RWPE2 (cell line): ENCODE measurements at regions not wholly inside any gene's neighbourhood (a gene's known extent, or its start where the extent isn't known, plus 50 kb on each side); places are given as distances from the start of the nearest gene placed in this dataset.
A peak's percentile ranks its signal among the peaks of the same experiment; 100 is the strongest.

ENCODE experiments used
- ATAC-seq: fragments of 200-7000 bp; cut with Tn5 transposase; 3 replicates; pipeline ENCODE4 v1.9.1; 2021; ENCODE audit warnings: low read depth
- DNase-seq: peaks from one replicate; pipeline ENCODE4 v3.0.0-alpha.2; 2020; ENCODE audit warnings: low spot score
- H3K27ac ChIP-seq: fragments of 450-650 bp; 2 replicates; pipeline ENCODE4 v1.5.1; 2017; ENCODE audit warnings: mild to moderate bottlenecking; ENCODE audit not compliant: poor library complexity, severe bottlenecking
- H3K27me3 ChIP-seq: fragments of 250-450 bp; sonication (Bioruptor Pico); 2 replicates; pipeline ENCODE4 v1.5.1; 2021; ENCODE audit warnings: mild to moderate bottlenecking, moderate library complexity; ENCODE audit not compliant: insufficient read depth, poor library complexity, severe bottlenecking
- H3K36me3 ChIP-seq: fragments of 250-450 bp; sonication (Bioruptor Pico); 2 replicates; pipeline ENCODE4 v1.5.1; 2020; ENCODE audit warnings: low read depth, mild to moderate bottlenecking, moderate library complexity
- H3K4me1 ChIP-seq: fragments of 250-450 bp; sonication (Bioruptor Pico); 2 replicates; pipeline ENCODE4 v1.5.1; 2021; ENCODE audit warnings: mild to moderate bottlenecking, moderate library complexity; ENCODE audit not compliant: insufficient read depth, poor library complexity, severe bottlenecking
- H3K4me3 ChIP-seq: fragments of 250-450 bp; sonication (Bioruptor Pico); 2 replicates; pipeline ENCODE4 v1.5.1; 2021; ENCODE audit warnings: mild to moderate bottlenecking, moderate library complexity; ENCODE audit not compliant: severe bottlenecking
- H3K9me3 ChIP-seq: fragments of 250-450 bp; sonication (Bioruptor Pico); 2 replicates; pipeline ENCODE4 v1.5.1; 2021; ENCODE audit warnings: mild to moderate bottlenecking, moderate library complexity; ENCODE audit not compliant: severe bottlenecking
- TF ChIP-seq, protein P1 (sequence below): fragments of 450-650 bp; IDR thresholded peaks from one replicate; pipeline ENCODE4 v1.5.1; 2017; ENCODE audit warnings: mild to moderate bottlenecking, moderate library complexity; ENCODE audit not compliant: poor library complexity, severe bottlenecking

DNA sequence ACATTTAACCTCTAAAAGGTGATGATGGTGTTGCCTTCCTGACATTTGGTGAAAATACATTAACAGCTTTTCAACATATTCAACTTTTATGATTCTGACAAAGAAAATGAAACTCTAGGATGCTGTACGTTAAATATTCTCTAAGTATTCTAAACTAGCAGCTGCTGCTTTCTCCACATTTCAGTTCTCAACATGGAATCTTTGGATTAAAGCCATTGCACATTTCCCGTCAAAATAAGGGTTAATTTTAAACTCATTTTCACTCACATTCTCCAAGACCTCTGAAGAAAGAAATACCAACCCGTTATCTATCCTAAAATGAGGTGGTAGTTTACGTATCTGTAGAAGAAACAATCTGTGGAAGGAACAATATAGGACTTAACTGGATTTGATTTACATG lies 655.7 kb upstream of the ARPP21 start:
- ATAC-seq (no peak), DNase-seq (no peak)
- Histone ChIP-seq H3K4me3 (no peak overlapping the region), H3K9me3 (no peaks in the 10 kb centered on the region), H3K4me1 (no peaks in the 10 kb centered on the region), H3K27me3 (no peaks in the 10 kb centered on the region), H3K36me3 (no peaks in the 10 kb centered on the region), H3K27ac (no peak overlapping the region)
- TF ChIP-seq, protein P1, sequence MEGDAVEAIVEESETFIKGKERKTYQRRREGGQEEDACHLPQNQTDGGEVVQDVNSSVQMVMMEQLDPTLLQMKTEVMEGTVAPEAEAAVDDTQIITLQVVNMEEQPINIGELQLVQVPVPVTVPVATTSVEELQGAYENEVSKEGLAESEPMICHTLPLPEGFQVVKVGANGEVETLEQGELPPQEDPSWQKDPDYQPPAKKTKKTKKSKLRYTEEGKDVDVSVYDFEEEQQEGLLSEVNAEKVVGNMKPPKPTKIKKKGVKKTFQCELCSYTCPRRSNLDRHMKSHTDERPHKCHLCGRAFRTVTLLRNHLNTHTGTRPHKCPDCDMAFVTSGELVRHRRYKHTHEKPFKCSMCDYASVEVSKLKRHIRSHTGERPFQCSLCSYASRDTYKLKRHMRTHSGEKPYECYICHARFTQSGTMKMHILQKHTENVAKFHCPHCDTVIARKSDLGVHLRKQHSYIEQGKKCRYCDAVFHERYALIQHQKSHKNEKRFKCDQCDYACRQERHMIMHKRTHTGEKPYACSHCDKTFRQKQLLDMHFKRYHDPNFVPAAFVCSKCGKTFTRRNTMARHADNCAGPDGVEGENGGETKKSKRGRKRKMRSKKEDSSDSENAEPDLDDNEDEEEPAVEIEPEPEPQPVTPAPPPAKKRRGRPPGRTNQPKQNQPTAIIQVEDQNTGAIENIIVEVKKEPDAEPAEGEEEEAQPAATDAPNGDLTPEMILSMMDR: no peak

DNA sequence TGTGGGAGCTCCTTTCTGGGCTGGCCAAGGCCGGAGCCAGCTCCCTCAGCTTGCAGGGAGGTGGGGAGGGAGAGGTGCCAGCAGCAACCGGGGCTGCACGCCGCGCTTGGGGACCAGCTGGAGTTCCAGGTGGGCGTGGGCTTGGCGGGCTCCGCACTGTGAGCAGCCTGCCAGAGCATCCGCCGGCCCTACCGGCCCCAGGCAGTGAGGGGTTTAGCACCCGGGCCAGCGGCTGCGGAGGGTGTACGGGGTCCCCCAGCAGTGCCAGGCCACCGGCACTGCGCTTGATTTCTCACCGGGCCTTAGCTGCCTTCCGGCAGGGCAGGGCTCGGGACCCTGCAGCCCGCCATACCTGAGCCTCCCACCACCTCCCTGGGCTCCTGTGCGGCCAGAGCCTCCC lies 651.0 kb upstream of the ARPP21 start:
- peak; percentile 21 for DNase-seq
- Histone ChIP-seq H3K4me3 (no peak overlapping the region), H3K36me3 (no peaks in the 10 kb centered on the region), H3K27me3 (no peaks in the 10 kb centered on the region), H3K4me1 (no peaks in the 10 kb centered on the region), H3K27ac (no peak overlapping the region), H3K9me3 (no peaks in the 10 kb centered on the region)
- no peak for ATAC-seq
- TF ChIP-seq, protein P1: no peak

DNA sequence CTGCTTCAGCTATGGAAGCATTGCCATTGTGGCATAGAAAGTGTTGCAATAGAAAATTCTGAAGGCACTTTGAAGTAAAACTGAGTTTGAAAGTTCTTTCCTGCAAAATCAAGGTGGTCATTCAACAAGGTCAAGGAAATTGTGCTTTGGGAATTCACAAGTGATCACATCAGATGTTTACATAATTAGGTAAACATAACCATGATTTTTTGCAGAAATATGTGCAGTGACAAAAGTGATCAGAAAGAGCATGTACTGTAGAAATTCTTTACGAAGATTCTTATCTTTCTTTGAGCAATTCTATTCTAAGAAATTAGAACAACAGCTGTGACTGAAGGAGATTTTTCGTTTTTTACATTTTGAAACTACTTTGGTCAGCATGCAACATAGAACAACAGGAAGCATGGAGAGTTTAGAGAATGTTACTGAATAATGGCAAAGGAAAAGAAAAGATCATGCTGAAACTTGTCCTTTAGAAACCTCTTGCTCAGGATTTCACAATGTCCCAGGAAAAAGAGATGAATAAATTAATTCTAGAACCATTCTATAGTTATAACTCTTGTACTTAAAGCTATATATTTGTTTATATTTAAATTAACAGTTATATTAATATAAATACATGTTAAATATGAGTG lies 643.4 kb upstream of the ARPP21 start:
- H3K9me3 ChIP-seq: no peaks in the 10 kb centered on the region
- no peaks in the 10 kb centered on the region for H3K27me3 ChIP-seq
- H3K4me3 ChIP-seq: no peak overlapping the region
- TF ChIP-seq, protein P1: no peak
- H3K4me1 ChIP-seq: no peaks in the 10 kb centered on the region
- no peak for ATAC-seq
- no peak for DNase-seq
- no peaks in the 10 kb centered on the region for H3K36me3 ChIP-seq
- H3K27ac ChIP-seq: no peak overlapping the region

DNA sequence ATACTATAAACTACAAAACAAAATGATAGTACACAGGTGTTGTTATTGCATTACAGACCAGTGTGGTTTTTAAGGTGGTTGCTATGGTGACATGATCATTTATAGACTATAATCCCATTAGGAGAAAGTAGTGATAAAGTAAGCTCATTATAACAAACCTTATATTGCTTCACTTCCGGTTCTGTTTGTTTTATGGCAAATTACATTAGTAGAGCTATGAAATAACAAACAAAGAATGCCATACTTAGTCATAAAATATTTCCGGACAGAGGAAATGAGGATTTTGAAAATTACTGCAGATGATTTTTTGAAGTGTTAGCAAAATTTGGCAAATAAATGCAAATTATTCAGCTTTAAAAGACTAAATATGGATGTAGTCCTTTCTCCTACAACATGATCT lies 640.4 kb upstream of the ARPP21 start:
- no peaks in the 10 kb centered on the region for H3K9me3 ChIP-seq
- DNase-seq (no peak), ATAC-seq (no peak)
- no peaks in the 10 kb centered on the region for H3K36me3 ChIP-seq
- H3K27me3 ChIP-seq: no peaks in the 10 kb centered on the region
- no peak overlapping the region for H3K4me3 ChIP-seq
- TF ChIP-seq, protein P1: no peak
- H3K4me1 ChIP-seq: no peaks in the 10 kb centered on the region
- H3K27ac ChIP-seq: no peak overlapping the region

DNA sequence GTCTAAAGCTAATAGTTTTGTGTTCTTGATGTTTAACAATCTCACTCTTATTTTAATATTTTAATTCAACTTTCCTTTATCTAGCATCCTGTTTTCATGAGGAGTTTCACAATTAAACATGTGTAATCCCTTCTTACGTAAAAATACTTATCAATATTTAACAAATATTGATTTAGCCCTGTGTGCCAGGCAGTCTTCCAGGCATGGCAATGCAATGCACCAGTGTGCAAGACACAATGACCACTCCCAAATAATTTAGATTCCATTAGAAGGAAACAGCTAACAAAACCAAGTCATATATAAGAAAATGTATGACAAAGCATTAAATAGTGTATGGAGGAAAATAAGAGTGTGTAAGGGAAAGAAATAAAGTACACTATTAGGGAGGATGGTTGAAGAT lies 627.1 kb upstream of the ARPP21 start:
- no peak for ATAC-seq
- H3K27ac ChIP-seq: no peak overlapping the region
- TF ChIP-seq, protein P1: no peak
- H3K9me3 ChIP-seq: peaks cover 2% of the 10 kb centered on the region
- no peaks in the 10 kb centered on the region for H3K36me3 ChIP-seq
- H3K4me1 ChIP-seq: no peaks in the 10 kb centered on the region
- no peak for DNase-seq
- H3K27me3 ChIP-seq: no peaks in the 10 kb centered on the region
- H3K4me3 ChIP-seq: no peak overlapping the region
